HEK293 (cell line): ENCODE measurements at regions not wholly inside any gene's neighbourhood (a gene's known extent, or its start where the extent isn't known, plus 50 kb on each side); places are given as distances from the start of the nearest gene placed in this dataset.

Source experiments
- CTCF ChIP-seq: fragments of 450-650 bp; formaldehyde crosslinking; IDR thresholded peaks from 2 replicates; pipeline ENCODE4 v1.5.1; 2016; ENCODE audit warnings: missing biosample characterization, missing genetic modification characterization
- HOXA7 ChIP-seq: sonication (generic); formaldehyde crosslinking; IDR thresholded peaks from 2 replicates; pipeline ENCODE4 v1.8.1; 2022; ENCODE audit warnings: missing genetic modification reagents, borderline replicate concordance
- PATZ1 ChIP-seq: fragments of 450-650 bp; formaldehyde crosslinking; IDR thresholded peaks from 2 replicates; pipeline ENCODE4 v1.5.1; 2016; ENCODE audit warnings: missing biosample characterization, missing genetic modification characterization
- ZBTB20 ChIP-seq: fragments of 450-650 bp; formaldehyde crosslinking; IDR thresholded peaks from 2 replicates; pipeline ENCODE4 v1.5.1; 2016; ENCODE audit warnings: missing biosample characterization, missing genetic modification characterization
- ZBTB48 ChIP-seq: fragments of 450-650 bp; formaldehyde crosslinking; IDR thresholded peaks from 2 replicates; pipeline ENCODE4 v1.5.1; 2016; ENCODE audit warnings: missing biosample characterization, missing genetic modification characterization
- ZEB2 ChIP-seq: fragments of 450-650 bp; formaldehyde crosslinking; IDR thresholded peaks from 2 replicates; pipeline ENCODE4 v1.5.1; 2016; ENCODE audit warnings: missing biosample characterization, missing genetic modification characterization
- ZNF138 ChIP-seq: fragments of 450-650 bp; formaldehyde crosslinking; IDR thresholded peaks from 2 replicates; pipeline ENCODE4 v1.5.1; 2016; ENCODE audit warnings: missing biosample characterization, missing genetic modification characterization, borderline replicate concordance
- ZNF174 ChIP-seq: fragments of 450-650 bp; formaldehyde crosslinking; IDR thresholded peaks from 2 replicates; pipeline ENCODE4 v1.5.0; 2017; ENCODE audit warnings: missing biosample characterization, mild to moderate bottlenecking, missing genetic modification characterization
- ZNF473 ChIP-seq: fragments of 450-650 bp; formaldehyde crosslinking; IDR thresholded peaks from 2 replicates; pipeline ENCODE4 v1.5.1; 2017; ENCODE audit warnings: missing biosample characterization, missing genetic modification characterization
- ZNF837 ChIP-seq: fragments of 450-650 bp; formaldehyde crosslinking; IDR thresholded peaks from 2 replicates; pipeline ENCODE4 v1.5.1; 2016; ENCODE audit warnings: missing biosample characterization, missing genetic modification characterization

- TF ChIP-seq CTCF (tag by site-specific recombination): no peak
- TF ChIP-seq ZNF174: no peak
- TF ChIP-seq ZBTB48 (tag by site-specific recombination): no peak
- TF ChIP-seq ZNF138 (tag by site-specific recombination): no peak
- no peak for TF ChIP-seq ZEB2 (tag by site-specific recombination)
- TF ChIP-seq ZBTB20 (tag by site-specific recombination): no peak
- TF ChIP-seq HOXA7 (CRISPR knock-in tag): no peak
- no peak for TF ChIP-seq ZNF473 (tag by site-specific recombination)
- TF ChIP-seq ZNF837: no peak
- no peak for TF ChIP-seq PATZ1
Measured at GRCh38 chr4:71151054-71151453, 157.6 kb downstream of the DCK start.
